GM23248 (cell line): ENCODE measurements at regions not wholly inside any gene's neighbourhood (a gene's known extent, or its start where the extent isn't known, plus 50 kb on each side); places are given as distances from the start of the nearest gene placed in this dataset.

Source experiments
- EZH2 ChIP-seq: fragments of 200-600 bp; sonication (generic); IDR thresholded peaks from 2 replicates; pipeline ENCODE4 v1.6.1; 2018; ENCODE audit warnings: antibody characterized with exemption, mild to moderate bottlenecking; ENCODE audit not compliant: insufficient read depth, poor library complexity, severe bottlenecking
- EZH2phosphoT487 ChIP-seq: fragments of 200-600 bp; sonication (generic); IDR thresholded peaks from 2 replicates; pipeline ENCODE4 v1.6.1; 2018; ENCODE audit warnings: antibody characterized with exemption, moderate library complexity, mild to moderate bottlenecking, low read depth; ENCODE audit not compliant: insufficient read depth

DNA sequence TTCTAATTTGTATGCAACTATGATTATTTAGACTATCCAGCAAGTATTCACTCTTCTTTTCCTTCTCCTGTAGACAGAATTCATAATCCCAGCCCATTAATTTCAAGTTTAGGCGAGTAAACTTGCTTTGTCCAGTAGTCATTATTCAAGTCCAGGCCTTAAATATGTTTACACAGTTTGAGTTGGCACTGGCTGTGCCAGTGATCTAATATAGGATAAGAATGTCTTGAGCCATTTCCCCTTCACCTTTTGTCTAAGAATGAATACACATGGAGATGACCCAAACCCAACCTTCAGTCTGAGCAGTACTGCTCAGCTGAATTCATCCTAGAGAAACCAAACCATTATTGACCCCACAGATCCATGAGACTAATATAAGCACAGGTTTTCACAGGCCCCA lies 930.4 kb upstream of the CDH8 start:
- TF ChIP-seq EZH2 (no peak), EZH2phosphoT487 (no peak)
